Right atrium auricular region (tissue), 2 donors: ENCODE measurements at regions not wholly inside any gene's neighbourhood (a gene's known extent, or its start where the extent isn't known, plus 50 kb on each side); places are given as distances from the start of the nearest gene placed in this dataset.

Source experiments
- DNase-seq: peaks from one replicate; pipeline ENCODE4 v3.0.0-alpha.2; 2019; ENCODE audit warnings: low spot score
- H3K27ac ChIP-seq, 2 donors: fragments of 200-600 bp; sonication (generic); 1 replicate in 1 of 2; 2 replicates in 1 of 2; pipeline ENCODE4 v1.5.1; 2016 to 2019
- H3K27me3 ChIP-seq, 2 donors: fragments of 200-600 bp; sonication (generic); one replicate each; pipeline versions ENCODE4 v1.5.1 to v1.6.0; 2017 to 2019
- H3K36me3 ChIP-seq: fragments of 200-600 bp; sonication (generic); one replicate; pipeline ENCODE4 v1.5.1; 2016
- H3K4me1 ChIP-seq, 2 donors: fragments of 200-600 bp; sonication (generic); one replicate each; pipeline versions ENCODE4 v1.5.1 to v1.6.0; 2017 to 2019
- H3K4me3 ChIP-seq, 2 donors: fragments of 200-600 bp; sonication (generic); 1 replicate in 1 of 2; 2 replicates in 1 of 2; pipeline ENCODE4 v1.5.1; 2017 to 2019; ENCODE audit warnings: mild to moderate bottlenecking in 1 of 2, moderate library complexity in 1 of 2
- H3K9me3 ChIP-seq, 2 donors: fragments of 200-600 bp; sonication (generic); one replicate each; pipeline ENCODE4 v1.5.1; 2019
- TF ChIP-seq, protein P1 (sequence below), 2 donors: fragments of 200-600 bp; sonication (generic); IDR thresholded peaks; one replicate each; pipeline ENCODE4 v1.5.1; 2019; ENCODE audit warnings: antibody characterized with exemption in 2 of 2

GRCh38 chr17:12489325-12489724, 176.4 kb upstream of the MYOCD start:
- Histone ChIP-seq H3K4me3 (no peak overlapping the region), H3K36me3 (no peaks in the 10 kb centered on the region)
- no peak for DNase-seq

DNA sequence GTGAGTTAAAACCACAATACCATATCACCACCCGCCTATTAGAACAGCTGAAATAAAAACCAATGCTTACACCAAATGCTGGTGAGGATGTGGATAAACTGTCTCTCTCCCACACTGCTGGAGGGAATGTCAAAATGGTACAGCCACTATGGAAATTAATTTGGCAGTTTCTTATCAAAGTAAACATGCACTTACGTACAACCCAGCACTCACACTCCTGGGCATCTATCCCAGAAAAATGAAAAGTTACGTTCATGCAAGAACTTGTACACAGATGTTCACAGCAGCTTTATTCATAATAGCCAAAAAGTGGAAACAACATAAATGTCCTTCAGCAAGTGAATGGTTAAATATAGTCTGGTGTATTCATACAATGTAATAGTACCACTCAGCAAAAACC, 173.2 kb upstream of the MYOCD start:
- no peak for DNase-seq
- Histone ChIP-seq H3K4me3 (no peak overlapping the region), H3K9me3 (no peaks in the 10 kb centered on the region), H3K27ac (no peak overlapping the region), H3K4me1 (no peaks in the 10 kb centered on the region), H3K27me3 (no peaks in the 10 kb centered on the region), H3K36me3 (no peaks in the 10 kb centered on the region)
- TF ChIP-seq, protein P1, sequence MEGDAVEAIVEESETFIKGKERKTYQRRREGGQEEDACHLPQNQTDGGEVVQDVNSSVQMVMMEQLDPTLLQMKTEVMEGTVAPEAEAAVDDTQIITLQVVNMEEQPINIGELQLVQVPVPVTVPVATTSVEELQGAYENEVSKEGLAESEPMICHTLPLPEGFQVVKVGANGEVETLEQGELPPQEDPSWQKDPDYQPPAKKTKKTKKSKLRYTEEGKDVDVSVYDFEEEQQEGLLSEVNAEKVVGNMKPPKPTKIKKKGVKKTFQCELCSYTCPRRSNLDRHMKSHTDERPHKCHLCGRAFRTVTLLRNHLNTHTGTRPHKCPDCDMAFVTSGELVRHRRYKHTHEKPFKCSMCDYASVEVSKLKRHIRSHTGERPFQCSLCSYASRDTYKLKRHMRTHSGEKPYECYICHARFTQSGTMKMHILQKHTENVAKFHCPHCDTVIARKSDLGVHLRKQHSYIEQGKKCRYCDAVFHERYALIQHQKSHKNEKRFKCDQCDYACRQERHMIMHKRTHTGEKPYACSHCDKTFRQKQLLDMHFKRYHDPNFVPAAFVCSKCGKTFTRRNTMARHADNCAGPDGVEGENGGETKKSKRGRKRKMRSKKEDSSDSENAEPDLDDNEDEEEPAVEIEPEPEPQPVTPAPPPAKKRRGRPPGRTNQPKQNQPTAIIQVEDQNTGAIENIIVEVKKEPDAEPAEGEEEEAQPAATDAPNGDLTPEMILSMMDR (IDR thresholded peaks at IDR 0.05) = no peak

More at GRCh38 chr17:12489325-12489724, 176.4 kb upstream of the MYOCD start:
- H3K4me1 ChIP-seq = no peaks in the 10 kb centered on the region
- no peaks in the 10 kb centered on the region for H3K27me3 ChIP-seq
- TF ChIP-seq, protein P1 (IDR thresholded peaks at IDR 0.05) = no peak
- no peaks in the 10 kb centered on the region for H3K9me3 ChIP-seq
- H3K27ac ChIP-seq = no peak overlapping the region

DNA sequence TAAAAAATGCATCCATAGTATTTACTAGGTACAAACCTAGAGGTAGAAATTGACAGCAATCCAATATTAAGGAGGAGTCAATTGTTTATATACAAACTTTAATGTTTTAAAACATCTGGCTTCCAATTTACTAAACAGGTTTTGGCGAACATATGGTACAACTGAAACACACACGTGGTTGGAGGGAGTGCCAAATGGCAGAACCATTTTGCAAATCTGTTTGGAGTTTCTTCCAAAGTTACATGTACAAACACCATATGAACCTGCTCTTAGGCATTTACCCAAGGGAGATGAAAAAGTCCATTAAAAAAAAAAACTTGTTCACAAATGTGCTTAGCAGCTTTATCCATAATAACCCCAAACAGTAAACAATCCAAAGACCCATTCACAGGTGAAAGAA, 159.8 kb upstream of the MYOCD start:
- DNase-seq = no peak
- TF ChIP-seq, protein P1 (IDR thresholded peaks at IDR 0.05) = no peak
- H3K27me3 ChIP-seq = no peaks in the 10 kb centered on the region
- H3K36me3 ChIP-seq = no peaks in the 10 kb centered on the region
- no peaks in the 10 kb centered on the region for H3K4me1 ChIP-seq
- H3K9me3 ChIP-seq = no peaks in the 10 kb centered on the region
- no peak overlapping the region for H3K4me3 ChIP-seq
- no peak overlapping the region for H3K27ac ChIP-seq

GRCh38 chr17:12507026-12507595, 158.6 kb upstream of the MYOCD start:
- Histone ChIP-seq H3K4me1 (no peaks in the 10 kb centered on the region), H3K4me3 (no peak overlapping the region), H3K36me3 (no peaks in the 10 kb centered on the region), H3K27ac (no peak overlapping the region), H3K9me3 (no peaks in the 10 kb centered on the region), H3K27me3 (no peaks in the 10 kb centered on the region)
- TF ChIP-seq, protein P1 (IDR thresholded peaks at IDR 0.05) = no peak
- no peak for DNase-seq

- no peak overlapping the region for H3K27ac ChIP-seq
Measured at GRCh38 chr17:12509801-12510200, 155.9 kb upstream of the MYOCD start.

More at GRCh38 chr17:12509801-12510200, 155.9 kb upstream of the MYOCD start:
- Histone ChIP-seq H3K27me3 (no peaks in the 10 kb centered on the region), H3K4me3 (no peak overlapping the region), H3K4me1 (no peaks in the 10 kb centered on the region), H3K9me3 (no peaks in the 10 kb centered on the region), H3K36me3 (no peaks in the 10 kb centered on the region)
- DNase-seq = no peak
- TF ChIP-seq, protein P1 (IDR thresholded peaks at IDR 0.05) = no peak
